GM19468 (cell line): ENCODE measurements at regions not wholly inside any gene's neighbourhood (a gene's known extent, or its start where the extent isn't known, plus 50 kb on each side); places are given as distances from the start of the nearest gene placed in this dataset.

ENCODE experiments used
- ATAC-seq: cut with Tn5 transposase; IDR thresholded peaks from one replicate; pipeline ENCODE4 v1.9.1; 2021; ENCODE audit warnings: mild to moderate bottlenecking, moderate library complexity, moderate number of reproducible peaks; ENCODE audit not compliant: unreplicated experiment; ENCODE audit errors: extremely low read depth

DNA sequence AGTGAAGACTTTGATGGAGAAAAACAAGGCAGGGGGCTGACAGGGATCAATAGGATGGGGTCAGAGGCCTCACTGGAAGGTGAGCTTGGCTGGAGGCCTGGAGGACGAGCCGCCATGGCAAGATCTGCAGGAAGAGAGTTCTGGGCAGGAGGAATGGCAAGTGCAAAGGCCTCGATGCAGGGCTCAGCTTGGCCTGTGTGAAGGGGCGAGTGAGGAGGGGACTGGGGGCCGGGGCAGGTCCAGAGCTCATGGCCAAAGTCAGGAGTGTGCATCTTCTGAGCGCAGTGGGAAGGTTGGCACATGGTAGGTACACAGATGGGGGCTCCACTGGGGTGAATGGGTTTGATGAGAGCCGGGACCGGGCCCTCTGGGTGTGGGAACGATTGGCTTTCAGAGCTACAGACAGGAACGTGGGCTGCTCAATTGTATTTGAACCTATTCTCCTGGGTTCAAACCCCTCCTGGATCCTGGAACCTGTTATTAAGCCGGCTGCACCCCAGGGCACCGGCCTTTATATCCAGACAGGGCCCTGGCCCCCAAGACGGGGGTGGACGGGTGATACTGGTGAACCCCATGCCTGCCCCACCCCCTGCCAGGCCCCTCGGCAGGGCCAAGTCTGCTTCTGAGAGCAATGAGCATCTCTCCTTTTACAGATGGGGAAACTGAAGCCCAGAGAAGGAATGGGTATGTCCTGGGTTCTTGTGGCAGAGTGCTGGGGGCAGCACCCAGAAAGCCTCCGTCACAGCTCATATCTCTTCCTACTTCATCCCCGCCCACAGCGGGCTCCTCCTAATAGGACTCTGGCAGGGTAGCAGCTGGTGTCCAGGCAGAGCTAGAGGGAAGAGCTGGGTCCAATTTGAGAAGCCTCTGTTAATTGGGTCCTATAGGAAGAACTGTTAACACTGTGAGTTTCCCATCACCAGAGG, 106.1 kb downstream of the CEBPB start:
- ATAC-seq = no peak

DNA sequence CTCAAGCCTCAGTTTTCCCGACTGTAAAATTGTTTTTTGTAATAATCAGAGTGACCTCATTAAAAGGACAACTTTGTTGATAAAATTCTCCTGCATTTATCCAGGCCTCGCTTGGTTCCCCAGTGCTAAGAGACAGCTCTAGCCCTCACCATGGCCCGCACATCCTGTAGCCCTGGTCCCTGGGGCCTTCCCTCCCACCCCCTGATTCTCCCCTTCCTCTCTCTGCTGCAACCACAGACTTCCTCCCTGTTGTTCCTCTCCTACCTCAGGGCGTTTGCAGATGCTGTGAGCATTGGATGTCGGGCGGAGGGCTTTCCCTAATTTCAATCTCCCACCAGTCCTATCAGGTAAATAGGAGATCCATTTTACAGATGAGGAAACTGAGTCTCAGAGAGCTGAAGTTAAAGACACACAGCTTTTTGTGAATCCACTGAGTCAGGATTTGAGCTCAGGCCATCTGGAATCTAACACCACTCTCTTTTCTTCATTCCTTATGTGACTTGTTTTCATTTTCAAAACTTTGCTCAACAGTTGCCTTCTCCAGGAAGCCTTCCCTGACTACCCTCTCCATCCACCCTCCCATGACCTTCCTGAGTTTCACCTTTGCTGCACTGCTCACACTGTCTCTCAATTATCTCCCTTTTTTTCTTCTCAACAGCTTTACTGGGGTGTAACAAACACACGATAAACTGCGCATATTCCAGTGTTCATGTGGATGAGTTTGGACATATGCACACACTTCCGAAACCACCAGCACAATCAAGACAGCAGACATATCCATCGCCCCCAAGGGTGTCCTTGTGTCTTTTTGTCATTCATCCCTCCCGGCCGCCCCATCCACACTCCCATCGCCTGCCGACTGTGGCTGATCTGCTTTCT, 107.1 kb downstream of the CEBPB start:
- ATAC-seq = no peak

DNA sequence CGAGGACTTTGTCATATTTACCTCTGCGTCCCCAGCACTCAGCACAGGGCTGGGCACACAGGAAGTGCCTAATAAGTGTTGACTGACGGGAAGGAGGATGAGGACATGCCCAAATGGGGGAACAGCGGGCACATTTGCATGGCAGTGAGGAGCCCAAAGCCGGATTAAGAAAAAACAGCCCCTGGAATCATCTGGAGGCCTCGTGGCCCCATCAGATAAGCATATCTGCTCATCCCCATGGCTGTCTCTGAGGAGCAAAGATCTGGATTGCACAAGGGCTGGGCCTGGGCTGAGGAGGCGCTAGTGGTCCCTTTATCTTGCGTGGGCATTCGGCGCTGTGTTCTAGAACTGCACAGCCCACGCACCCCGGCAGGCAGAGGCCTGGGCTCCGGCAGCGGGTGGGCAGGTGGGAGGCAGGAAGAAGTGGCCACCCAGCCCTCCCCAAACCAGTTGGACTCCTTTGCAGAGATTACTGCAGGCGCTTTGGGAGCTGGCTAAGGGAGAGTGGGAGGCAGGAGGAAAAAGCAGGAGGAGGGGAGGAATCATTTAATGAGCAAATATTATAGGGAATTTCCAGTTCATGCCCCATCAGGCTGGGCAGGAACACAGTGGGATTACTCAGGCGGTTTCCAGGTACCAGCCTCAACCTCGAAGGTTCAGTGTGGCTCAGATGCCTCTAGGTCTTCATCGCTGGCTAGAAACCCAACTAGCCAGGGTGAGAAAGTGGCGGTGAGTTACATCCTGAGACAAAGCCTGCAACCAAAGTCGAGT, 108.1 kb downstream of the CEBPB start:
- ATAC-seq = no peak

DNA sequence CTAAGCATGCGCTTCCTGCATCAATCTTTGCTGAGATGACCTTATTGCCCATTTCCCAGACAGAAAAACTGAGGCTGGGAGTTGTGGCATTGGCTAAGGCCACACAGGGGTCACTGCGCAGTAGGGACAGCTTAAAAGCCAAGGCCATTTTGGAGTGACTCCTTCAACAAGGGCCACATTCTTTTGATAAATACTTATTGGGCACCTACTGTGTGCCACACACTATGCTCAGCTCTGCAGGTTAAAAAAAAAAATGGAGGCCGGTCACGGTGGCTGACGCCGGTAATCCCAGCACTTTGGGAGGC, 108.6 kb downstream of the CEBPB start:
- no peak for ATAC-seq

DNA sequence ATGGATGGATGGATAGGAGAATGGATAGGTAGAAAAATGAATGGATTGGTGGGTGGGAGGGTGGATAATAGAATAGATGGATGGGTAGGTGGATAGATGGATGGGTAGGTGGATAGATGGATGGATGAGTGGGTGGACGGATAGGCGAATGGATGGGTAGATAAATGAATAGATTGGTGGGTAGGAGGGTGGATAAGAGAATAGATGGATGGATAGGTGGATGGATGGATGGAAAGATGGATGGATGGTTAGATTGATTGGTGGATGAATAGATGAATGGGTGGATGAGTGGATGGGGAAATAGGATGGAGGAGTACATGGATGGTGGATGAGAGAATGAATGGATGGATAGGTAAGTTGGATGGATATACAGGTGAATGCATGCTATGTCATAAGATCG, 110.5 kb downstream of the CEBPB start:
- no peak for ATAC-seq

DNA sequence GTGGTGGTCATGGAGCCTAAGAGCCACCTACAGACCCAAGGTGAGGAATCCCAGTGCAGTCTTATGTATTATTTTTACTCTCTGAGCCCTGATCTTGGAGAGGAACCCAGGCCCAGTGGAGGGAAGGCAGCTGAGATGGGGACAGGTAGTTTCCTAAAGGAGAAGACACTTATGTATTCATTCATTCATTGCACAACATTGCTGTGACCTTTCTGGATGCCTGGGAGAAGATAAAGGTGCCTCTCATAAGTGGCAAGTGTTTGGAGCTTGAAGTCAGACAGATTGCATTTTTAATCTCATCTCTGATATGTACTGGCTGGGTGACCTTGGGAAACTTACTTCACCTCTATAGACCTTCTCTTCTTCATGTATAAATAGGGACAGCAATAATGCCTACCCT, 111.1 kb downstream of the CEBPB start:
- no peak for ATAC-seq

DNA sequence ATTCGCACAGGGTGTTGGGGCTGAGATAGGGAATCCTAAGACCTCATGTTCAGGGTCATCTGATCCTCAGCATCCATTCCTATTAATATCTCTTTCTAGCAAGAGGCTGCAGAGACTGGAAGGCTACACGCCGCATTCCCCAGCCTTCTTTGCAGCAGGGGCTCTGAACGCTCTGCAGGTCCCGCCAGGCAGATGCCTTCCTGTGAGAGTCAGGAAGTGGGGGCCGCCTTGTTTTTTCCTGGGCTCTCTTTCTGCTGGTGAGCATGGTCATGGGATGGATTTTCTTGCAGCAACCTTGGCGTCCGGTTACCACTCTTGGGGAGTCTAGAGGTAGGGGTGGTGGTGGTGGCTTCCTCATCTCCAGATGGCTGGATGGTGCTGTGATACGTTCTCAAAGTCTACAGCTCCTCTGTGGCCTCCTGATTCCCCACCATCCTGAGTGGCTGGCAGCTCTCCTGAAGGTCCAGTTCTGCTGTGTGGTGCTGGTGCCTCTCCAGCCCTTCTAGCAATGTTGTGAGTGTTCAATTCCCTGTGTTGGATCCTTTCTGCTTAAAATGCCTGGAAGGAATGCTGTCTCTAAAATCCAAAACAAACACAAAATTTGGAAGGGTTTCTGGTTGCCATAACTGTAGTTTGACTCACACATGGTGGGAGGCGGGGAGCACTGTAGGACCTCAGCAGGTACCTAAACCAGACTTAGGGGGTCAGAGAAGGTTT, 111.9 kb downstream of the CEBPB start:
- no peak for ATAC-seq

DNA sequence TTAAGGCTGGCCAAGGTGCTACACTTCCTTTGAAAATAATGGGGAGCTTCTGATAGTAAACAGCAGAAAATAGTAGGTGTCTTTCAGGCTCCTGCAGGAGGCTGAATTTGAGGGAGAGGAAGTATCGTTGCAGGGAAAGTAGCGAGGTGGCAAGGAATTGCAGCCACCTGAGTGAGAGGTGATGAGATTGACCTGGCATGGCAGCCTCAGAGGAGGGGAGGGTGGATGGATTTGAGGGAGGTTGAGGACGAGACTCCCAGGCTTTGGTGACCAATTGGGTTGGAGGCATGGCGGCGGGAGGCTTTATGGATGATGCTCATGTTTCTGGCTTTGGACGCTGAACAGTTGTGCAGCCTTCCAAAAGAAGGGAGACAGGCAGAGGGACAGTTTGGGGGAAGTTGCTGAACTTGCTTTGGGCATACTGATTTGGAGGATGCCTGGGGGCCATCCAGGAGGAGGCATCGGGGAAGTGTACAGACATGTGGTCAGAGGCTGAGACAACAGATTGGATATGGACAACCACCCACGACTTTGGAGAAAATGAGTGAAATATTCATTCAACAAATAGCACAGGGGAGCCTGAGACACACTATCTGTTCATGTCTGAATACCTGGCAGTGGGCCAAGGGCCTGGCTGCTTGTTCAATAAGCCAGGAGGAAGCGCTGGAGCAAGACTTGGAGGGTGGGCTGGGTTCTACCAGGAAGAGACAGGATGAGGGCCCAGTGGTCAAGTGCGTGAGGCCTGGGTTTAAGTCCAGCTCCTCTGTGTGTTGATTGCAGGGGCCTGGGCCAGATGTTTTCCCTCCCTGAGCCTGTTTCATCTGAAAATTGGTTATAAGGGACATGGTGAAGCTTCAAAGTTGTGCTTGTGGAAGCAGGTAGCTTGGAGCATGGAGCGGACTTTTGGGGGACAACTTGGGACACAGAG, 113.2 kb downstream of the CEBPB start:
- ATAC-seq = no peak

DNA sequence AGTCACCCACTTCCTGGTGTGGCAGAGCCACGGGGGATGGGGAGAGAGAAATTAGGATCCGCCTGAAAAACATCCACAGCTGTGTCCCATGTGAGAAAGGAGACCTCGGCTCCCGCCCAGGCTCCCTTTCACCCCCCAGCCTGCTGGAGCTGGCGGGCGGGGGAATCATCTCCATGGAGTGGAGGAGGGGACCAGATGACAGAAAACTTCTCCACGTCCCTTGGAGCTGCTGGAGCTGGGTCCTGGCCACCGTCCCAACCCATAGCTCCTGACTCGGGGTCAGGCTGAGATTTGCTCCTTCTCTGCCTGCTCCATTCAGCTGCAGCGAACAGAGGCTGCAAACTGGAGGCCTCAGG, 113.8 kb downstream of the CEBPB start:
- ATAC-seq = no peak

DNA sequence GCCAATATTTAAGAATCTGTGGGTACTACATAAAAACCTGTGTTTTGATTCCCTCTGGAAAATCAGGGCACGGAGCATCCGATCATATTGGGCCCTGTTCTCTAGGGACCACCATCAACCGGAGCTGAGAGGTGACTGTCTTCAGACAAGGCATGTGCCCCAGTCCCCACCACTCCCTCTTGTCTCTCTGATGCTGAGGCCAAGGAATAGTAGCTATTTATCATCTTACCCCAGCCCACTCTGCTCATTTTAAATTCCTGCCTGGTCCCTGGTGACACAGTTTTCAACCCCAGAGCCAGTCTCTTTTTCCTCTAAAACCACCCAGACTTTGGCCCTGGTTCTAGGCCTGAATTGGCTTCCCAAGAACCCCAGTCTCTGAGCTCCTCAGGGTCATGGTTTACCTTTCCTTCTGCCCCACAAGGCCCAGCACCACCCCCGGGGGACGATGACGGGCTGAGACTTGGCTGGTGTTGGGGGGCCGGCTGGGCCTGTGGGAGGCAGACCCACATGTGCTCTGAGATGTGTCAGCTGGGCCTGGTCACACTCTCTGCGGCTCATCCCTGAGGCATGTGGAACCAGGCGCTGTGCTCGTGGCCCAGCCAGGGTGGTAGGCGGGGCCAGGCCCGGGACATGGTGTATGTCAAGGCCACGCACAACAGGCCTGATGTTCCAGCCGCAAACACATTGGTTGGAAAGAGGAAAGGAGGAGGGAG, 114.4 kb downstream of the CEBPB start:
- no peak for ATAC-seq

DNA sequence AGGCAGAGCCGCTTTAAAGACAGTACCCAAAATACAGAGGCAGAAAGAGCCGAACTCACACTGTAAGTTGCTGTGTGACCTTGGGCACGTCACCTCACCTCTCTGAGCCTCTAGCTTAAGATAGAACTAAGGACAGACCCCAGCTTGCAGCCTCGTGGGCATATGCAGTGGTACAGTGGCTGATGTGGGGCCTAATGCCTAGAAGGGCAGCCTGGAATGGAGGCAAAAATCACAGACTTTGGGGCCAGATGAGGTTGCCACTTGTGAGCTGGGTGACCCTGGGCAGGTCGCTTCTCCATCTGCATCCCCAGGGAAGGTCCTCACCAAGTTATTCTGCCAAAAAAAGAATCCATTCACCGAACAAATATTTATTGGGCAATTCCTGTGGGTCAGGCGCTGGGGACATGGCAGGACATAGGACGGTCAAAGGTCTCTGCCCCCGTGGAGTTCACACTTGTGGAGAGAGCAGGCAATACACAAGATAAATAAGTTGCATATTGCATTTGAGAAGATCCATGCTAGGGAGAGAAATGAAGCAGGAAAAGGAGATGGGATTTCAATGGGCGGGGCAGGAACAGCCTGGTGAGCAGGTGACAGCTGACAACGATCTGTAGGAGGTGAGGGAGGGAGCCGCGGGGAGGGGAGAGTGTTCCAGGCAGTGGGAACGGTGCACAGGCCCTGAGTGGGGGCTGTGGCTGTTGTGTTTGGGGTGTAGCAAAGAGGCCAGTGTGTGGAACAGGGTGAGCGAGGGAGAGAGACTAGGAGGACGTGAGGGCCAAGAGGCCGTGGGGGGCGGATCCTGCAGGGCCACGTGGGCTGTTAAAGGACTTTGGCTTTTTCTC, 115.2 kb downstream of the CEBPB start:
- ATAC-seq = no peak

DNA sequence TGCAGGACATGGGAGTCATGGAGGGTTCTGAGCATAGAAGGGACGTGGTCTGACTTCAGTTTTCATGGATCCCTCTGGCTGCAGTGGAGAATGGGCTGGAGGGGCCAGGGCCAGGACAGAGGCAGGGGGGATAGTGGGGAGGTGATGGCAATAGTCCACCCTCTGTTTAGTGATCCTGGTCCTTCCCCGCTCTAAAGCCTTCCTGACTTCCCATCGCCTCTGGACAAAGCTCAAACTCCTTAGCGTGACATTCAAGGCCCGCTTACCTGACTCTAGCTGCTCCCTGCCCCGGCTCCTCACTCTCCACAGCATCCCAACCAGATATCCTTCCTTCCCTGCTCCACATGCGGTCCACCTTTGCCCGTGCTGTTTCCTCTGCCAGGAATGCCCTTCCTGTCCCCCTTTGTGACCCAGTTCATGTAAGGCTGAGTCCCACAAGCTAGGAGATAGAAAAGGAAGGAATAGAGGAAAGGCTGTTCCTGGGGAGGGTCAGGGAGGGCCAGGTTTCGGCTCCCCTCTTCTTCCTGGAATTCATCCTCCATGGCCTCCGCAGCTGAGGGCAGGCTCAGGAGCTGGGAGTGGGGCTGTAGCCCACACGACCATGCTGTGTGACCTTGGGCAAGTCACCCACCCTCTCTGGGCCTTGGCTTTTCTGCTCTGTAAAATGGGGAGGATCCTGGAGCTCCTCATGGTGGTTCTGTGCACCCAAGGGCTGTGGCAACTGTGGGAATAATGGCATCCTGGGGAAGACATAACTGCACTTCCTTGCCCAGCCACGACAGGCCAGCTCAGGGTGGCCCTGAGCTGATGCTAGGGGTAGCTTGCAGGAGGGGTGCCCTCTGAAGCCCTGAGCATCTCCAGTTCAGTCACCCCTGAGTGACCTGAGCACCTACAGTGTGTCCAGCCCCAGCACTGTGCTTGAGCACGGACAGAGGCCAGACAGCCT, 116.1 kb downstream of the CEBPB start:
- no peak for ATAC-seq

DNA sequence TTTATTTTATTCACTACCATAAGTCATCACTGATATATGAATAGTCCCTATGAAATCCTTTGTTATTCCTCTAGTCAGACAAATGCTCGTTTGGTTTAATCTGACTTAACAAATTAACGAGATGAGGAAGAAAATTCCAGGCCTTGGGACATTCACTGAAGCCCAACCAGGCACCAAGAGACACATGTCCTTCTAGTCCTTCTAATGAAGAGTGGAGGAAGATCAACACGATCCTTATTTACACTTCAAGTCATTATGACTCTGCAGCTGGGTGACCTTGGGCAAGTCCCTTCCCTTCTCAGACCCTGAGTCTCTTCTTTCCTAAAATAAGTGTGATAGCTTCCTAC, 117.5 kb downstream of the CEBPB start:
- no peak for ATAC-seq

DNA sequence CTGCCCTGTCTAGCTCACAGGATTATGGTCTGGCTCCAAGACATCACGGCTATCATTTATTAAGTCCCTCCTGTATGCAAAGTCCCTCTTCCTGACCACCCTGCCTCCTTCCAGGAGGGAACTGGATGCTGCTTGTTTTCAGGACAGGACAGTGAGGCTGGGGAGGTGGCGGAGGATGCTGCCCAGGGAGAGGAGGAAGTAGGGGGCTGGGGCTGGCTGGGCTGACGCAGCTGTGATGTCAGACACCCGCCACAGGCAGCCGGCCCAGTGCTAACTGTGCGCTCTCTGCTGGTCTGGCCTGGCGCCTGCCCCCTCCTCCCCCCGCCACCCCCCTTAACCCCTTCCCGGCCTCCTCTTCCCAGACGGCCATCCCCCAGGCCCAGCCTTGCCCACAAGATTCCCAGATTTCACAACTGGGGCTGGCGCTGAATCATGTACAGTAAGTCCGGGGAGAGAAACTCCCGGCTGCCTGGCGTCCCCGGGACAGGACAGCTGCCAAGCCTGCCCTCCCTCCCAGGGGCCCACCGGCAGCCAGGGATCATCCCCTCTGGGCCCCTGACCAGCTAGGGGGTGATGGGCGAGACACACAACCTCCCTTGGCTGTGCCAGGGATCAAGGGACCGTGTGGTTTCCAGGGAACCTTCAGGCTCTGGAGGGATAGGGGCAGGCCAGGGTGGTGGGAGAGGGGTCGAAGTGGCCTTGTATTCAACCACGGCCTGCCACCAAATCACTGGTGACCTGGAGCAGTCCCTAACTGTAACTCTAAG, 118.1 kb downstream of the CEBPB start:
- ATAC-seq = no peak

DNA sequence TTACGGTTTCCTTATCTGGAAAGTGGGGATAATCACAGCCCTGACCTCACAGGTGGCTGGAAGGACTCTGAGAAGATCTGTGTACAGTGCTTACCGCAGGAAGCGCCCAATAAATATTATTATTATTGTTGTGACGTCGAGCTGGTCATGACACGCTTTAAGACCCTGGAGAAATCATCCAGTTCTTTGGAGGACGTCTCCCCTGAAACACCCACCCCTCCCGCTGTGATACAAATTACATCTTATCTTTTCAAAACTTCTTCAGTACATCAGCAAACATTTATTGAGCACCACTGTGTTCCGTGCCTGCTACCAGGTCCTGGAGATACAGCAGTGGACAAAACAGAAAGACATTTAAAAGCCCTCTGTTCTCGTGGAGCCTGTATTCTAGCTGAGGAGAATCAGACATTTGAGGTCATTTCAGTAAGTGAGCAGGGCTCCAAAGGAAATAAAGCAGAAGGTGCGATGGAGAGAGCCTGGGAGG, 118.7 kb downstream of the CEBPB start:
- ATAC-seq = no peak
